ENCODE measurements at regions not wholly inside any gene's neighbourhood (a gene's known extent, or its start where the extent isn't known, plus 50 kb on each side); places are given as distances from the start of the nearest gene placed in this dataset.

- TF ChIP-seq CTCF (conservative IDR thresholded peaks at IDR 0.05; ENCODE audit: low read depth, low read length) (no peak), EZH2 (IDR thresholded peaks at IDR 0.05; ENCODE audit: borderline replicate concordance, low read depth, low read length, poor library complexity, severe bottlenecking) (no peak)
Observed at GRCh38 chr18:43627848-43628530, 350.7 kb upstream of the SYT4 start.

Data from A673 (cell line).